GM19193 (cell line): ENCODE measurements at regions not wholly inside any gene's neighbourhood (a gene's known extent, or its start where the extent isn't known, plus 50 kb on each side); places are given as distances from the start of the nearest gene placed in this dataset.

Experiments
- POLR2A ChIP-seq: IDR thresholded peaks from 4 replicates; pipeline ENCODE4 v1.6.1; 2011; ENCODE audit not compliant: insufficient read depth, insufficient read length; ENCODE audit errors: extremely low read depth

DNA sequence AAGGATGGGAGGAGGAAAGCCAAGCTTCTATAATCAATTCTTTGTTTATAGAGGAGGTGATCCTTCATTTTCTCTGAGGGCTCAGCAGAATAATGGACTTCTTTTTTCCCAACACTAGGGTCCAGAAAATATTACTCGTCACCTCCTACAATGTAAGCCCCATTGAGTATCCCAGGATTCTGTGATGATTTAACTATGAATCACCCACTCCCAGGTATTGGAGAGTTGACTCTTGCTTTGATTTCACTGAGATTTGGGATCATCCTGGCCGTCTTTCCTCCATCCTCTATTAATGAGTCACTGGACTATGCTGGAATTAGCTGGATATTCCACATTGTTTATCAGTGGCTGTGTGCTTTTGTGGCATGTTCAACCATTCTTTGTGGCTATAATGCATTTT lies 452.0 kb downstream of the NPIPA7 start:
- TF ChIP-seq POLR2A, result no peak

DNA sequence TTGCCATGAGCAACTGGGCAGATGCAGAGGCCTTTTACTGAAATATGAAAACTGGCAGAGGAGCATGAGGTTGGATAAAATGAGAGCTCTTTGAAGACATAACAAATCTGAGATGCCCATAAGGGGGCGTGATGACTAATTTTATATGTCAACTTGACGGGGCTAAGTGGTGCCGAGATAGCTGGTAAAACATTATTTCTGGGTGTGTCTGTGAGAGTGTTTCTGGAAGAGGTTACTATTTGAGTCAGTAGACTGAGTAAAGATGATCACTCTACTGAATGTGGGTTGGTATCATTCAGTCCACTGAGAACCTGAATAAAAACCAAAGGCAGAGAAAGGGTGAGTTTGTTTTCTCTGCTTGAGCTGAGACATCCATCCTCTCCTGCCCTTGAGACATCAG lies 454.2 kb downstream of the NPIPA7 start:
- no peak for TF ChIP-seq POLR2A

DNA sequence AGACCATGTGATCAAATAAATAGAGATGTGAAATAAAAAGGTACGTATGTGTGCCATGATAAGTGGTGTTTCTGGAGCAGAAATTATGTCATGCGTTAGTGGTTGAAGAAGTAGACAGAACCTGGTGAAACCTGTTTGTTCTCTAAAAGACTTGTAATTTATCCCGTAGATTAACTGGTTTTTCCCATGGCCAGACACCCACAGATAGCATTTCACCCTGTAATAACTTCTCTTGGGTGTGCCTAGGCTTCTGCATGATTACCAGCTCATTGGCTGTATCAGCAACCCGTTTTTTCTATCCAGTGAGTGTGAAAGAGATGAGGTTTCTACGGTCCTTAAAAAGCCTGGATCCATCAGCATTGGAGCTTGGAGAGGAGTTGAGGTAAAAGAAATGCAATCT lies 471.3 kb downstream of the NPIPA7 start:
- TF ChIP-seq POLR2A, result no peak

GRCh38 chr16:16857012-16857411 lies 478.1 kb downstream of the NPIPA7 start:
- TF ChIP-seq POLR2A, result no peak

- TF ChIP-seq POLR2A, result no peak
Measured at GRCh38 chr16:16857603-16858283, 478.8 kb downstream of the NPIPA7 start.

- TF ChIP-seq POLR2A, result no peak
Measured at GRCh38 chr16:16861546-16861945, 482.6 kb downstream of the NPIPA7 start.

DNA sequence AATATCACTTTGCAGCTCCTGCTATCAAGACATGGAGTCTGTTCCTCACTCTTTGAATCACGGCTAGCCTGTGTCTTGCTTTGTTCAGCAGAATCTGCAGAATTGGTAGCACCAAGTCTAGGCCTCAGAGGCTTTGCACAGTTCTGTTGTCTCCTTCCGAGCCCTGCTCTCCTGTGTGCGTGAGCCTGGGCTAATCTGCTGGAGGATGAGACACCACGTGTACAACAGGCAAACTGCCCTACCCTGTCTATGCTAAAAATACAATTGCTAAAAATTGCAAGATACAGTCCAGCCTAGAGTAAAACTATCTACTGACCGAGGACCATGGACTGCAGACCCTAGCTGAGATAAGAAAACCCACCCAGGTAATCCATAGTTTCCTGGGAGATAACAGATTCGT lies 484.7 kb downstream of the NPIPA7 start:
- TF ChIP-seq POLR2A, result no peak

DNA sequence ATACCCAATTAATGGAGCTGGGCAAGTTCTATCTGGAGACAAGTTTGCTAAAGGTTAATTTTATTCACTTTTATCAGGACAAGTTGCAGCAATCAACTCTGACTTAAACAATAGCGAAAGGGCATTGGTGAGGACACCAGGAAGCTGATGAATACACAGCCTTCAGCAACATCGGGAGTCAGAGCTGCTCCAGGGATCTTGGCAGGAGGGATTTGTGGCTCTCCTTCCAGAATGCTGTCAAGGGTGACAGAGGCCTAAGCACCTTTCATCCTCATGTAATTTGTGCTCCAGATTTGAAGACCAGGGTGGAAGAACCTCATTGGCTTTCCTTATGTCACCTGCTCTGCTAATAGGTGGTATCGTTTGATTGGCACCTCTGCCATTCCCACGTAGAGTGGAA lies 485.6 kb downstream of the NPIPA7 start:
- no peak for TF ChIP-seq POLR2A

DNA sequence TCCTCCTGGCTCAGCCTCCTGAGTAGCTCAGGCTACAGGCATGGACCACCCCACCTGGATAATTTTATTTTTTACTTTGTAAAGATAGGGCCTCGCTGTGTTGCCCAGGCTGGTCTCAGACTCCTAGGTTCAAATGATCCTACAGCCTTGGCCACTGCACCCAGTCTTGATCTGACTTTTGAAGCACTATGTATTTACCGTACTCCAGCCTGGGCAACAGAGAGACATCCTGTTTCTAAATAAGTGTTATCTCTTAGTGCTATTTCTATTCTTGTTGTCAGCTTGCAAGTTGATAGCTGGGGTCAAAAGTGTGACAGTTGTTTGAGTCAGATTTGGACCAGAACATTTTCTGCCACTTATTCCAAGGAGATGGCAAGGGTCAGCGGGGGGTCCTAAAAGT lies 486.4 kb downstream of the NPIPA7 start:
- no peak for TF ChIP-seq POLR2A

DNA sequence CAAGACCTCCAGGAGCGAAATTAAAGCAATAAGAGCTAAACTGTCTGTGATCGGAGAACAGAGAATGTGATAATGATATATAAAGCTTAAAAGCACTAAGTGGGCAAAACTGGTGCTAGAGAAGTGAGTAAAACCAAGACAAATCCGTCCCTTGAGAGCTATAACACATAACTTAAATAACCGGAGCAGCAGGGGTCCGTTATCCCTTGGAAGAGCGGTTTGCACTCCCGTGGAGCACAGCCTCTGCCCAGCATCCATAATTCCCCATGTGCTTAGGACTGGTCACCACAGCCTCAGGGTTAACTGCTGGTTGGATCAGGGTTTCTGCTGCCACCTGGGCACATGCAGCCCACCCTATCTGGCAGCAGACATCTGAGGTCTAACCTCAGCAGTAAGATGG lies 489.0 kb downstream of the NPIPA7 start:
- no peak for TF ChIP-seq POLR2A

- TF ChIP-seq POLR2A, result no peak
Measured at GRCh38 chr16:16868727-16869126, 489.8 kb downstream of the NPIPA7 start.

DNA sequence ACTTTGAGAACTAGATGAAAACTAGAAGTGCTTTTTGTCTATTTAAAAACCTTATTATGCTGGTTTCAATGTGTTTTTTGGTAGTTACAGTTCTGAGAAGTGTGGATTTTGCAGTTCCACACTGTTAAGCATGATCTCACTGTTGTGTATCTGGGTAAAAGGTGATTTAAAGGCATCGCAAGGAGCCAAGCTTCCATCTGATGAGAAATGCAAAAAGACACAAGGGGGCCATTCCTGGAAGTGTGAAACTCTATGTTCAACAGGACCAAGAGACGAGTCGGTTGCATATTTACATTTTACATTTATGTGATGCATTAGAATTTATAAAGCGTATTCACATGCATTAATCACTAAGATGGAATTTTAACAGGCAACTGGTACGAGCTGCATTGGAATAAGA lies 490.8 kb downstream of the NPIPA7 start:
- no peak for TF ChIP-seq POLR2A

GRCh38 chr16:16871196-16871595 lies 492.3 kb downstream of the NPIPA7 start:
- no peak for TF ChIP-seq POLR2A

GRCh38 chr16:16877061-16877460 lies 498.1 kb downstream of the NPIPA7 start:
- TF ChIP-seq POLR2A, result no peak

DNA sequence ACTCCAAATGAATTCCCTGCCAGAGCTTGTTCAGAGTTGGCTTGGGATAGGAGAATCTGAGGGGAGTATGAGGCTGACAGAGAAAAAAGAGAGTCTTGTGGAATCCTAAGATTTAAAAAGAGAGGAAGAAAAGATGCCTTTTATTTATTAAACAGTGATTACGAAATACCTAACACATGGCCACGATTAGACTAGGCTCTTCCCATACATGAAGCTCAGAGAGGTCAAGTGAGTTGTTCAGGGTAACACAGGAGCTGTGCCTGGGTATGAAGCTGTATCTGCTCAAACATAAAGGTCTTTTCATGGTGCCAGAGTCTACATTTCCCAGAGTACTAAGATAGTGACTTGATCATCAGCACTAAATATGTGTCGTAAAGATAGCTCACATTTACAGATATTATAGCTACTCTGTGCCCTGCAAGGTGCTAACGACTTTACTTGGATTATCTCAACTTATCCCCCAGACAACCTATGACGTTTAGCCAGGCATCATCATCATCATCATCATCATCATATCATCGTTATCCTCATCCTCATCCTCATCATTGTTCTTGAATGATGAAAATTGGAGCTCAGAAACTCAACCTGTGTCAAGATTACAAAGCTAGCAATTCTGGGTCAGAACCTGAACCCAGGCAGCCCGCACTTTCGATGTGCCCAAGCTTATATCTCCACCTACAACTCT lies 500.8 kb downstream of the NPIPA7 start:
- no peak for TF ChIP-seq POLR2A

GRCh38 chr16:16881814-16882213 lies 502.9 kb downstream of the NPIPA7 start:
- TF ChIP-seq POLR2A, result no peak
